MV-4-11 (cell line): ENCODE measurements at regions not wholly inside any gene's neighbourhood (a gene's known extent, or its start where the extent isn't known, plus 50 kb on each side); places are given as distances from the start of the nearest gene placed in this dataset.
"Not testable (repeated sequence)": the region's sequence is repeated elsewhere in the genome, so short reads cannot be mapped to it uniquely, and the experiment has no call there.

Experiments
- DNase-seq: peaks from one replicate; lab custom pipeline; 2025; lab: John Stamatoyannopoulos, UW

GRCh38 chr11:121866754-121867153, 249.3 kb downstream of the BLID start:
- no peak for DNase-seq

- DNase-seq: peak; percentile 52
These were observed 251.4 kb downstream of the BLID start for GRCh38 chr11:121864660-121865059.

GRCh38 chr11:121863126-121863525, 252.9 kb downstream of the BLID start:
- no peak for DNase-seq

- DNase-seq: not testable (repeated sequence)
These were observed 260.9 kb downstream of the BLID start for GRCh38 chr11:121855138-121855537.

- DNase-seq: no peak
These were observed 272.0 kb downstream of the BLID start for GRCh38 chr11:121844016-121844415.

GRCh38 chr11:121842192-121842585, 273.8 kb downstream of the BLID start:
- DNase-seq: no peak

- no peak for DNase-seq
These were observed 274.4 kb downstream of the BLID start for GRCh38 chr11:121841487-121842191.

- no peak for DNase-seq
These were observed 276.2 kb downstream of the BLID start for GRCh38 chr11:121839781-121840180.

GRCh38 chr11:121838571-121838970, 277.4 kb downstream of the BLID start:
- no peak for DNase-seq

- no peak for DNase-seq
These were observed 282.0 kb downstream of the BLID start for GRCh38 chr11:121833970-121834369.

GRCh38 chr11:121829159-121829643, 286.8 kb downstream of the BLID start:
- DNase-seq: peak; percentile 33

- DNase-seq: no peak
These were observed 301.1 kb downstream of the BLID start for GRCh38 chr11:121814962-121815361.

- no peak for DNase-seq
These were observed 301.7 kb downstream of the BLID start for GRCh38 chr11:121814296-121814695.

GRCh38 chr11:121810291-121810690, 305.7 kb downstream of the BLID start:
- DNase-seq: no peak

GRCh38 chr11:121808096-121808495, 307.9 kb downstream of the BLID start:
- no peak for DNase-seq

GRCh38 chr11:121807051-121807450, 309.0 kb downstream of the BLID start:
- DNase-seq: no peak

GRCh38 chr11:121802542-121802941, 313.5 kb downstream of the BLID start:
- no peak for DNase-seq

GRCh38 chr11:121801781-121802180, 314.2 kb downstream of the BLID start:
- DNase-seq: no peak

- DNase-seq: no peak
These were observed 314.6 kb downstream of the BLID start for GRCh38 chr11:121801394-121801748.

GRCh38 chr11:121800731-121801393, 315.2 kb downstream of the BLID start:
- no peak for DNase-seq

GRCh38 chr11:121800240-121800639, 315.8 kb downstream of the BLID start:
- no peak for DNase-seq

GRCh38 chr11:121797496-121797895, 318.5 kb downstream of the BLID start:
- no peak for DNase-seq

GRCh38 chr11:121795174-121795573, 320.8 kb downstream of the BLID start:
- no peak for DNase-seq

GRCh38 chr11:121794671-121795141, 321.3 kb downstream of the BLID start:
- DNase-seq: no peak
